ENCODE measurements at regions not wholly inside any gene's neighbourhood (a gene's known extent, or its start where the extent isn't known, plus 50 kb on each side); places are given as distances from the start of the nearest gene placed in this dataset.

- H3K4me3 Mint-ChIP-seq, result no peak overlapping the region
- H3K36me3 ChIP-seq (ENCODE audit: insufficient read depth), result no peaks in the 10 kb centered on the region
- H3K4me1 ChIP-seq (ENCODE audit: insufficient read depth), result peaks cover 4% of the 10 kb centered on the region; the same call in 1 of the 2 replicates
- H3F3A ChIP-seq (replicated peaks; ENCODE audit: low read depth), result no peaks in the 10 kb centered on the region
- no peak overlapping the region for H3K27ac Mint-ChIP-seq
- ATAC-seq (no peak), DNase-seq (ENCODE audit: low spot score) (no peak)
- no peak overlapping the region for H3K4me3 ChIP-seq
- no peaks in the 10 kb centered on the region for H3K36me3 Mint-ChIP-seq (ENCODE audit: low read depth)
- no peak overlapping the region for H3K4me2 ChIP-seq
- TF ChIP-seq ZNF462 (CRISPR knock-in tag; IDR thresholded peaks at IDR 0.05), result no peak
- TF ChIP-seq POLR2AphosphoS5 (IDR thresholded peaks at IDR 0.05; ENCODE audit: low read depth), result no peak
- no peak for TF ChIP-seq STAT1 (IDR thresholded peaks at IDR 0.05; ENCODE audit: unreplicated experiment)
- TF ChIP-seq ETS1 (IDR thresholded peaks at IDR 0.05), result no peak
- no peak for TF ChIP-seq CTCF (conservative IDR thresholded peaks at IDR 0.05; ENCODE audit: low read depth in 2 of 2)
- no peak for TF ChIP-seq EZH2 (IDR thresholded peaks at IDR 0.05; ENCODE audit: low read depth, unreplicated experiment)
- no peak for TF ChIP-seq JUNB (IDR thresholded peaks at IDR 0.05; ENCODE audit: unreplicated experiment)
- no peak for TF ChIP-seq ZNF331 (CRISPR knock-in tag; IDR thresholded peaks at IDR 0.05; ENCODE audit: low read depth)
- TF ChIP-seq REST (IDR thresholded peaks at IDR 0.05; ENCODE audit: unreplicated experiment), result no peak
- no peak for TF ChIP-seq ZNF114 (CRISPR knock-in tag; IDR thresholded peaks at IDR 0.05)
- TF ChIP-seq NANOG (IDR thresholded peaks at IDR 0.05; ENCODE audit: borderline replicate concordance), result no peak
- TF ChIP-seq CREB1 (CRISPR knock-in tag; IDR thresholded peaks at IDR 0.05; ENCODE audit: low read depth), result no peak
- TF ChIP-seq EZH2phosphoT487 (IDR thresholded peaks at IDR 0.05; ENCODE audit: unreplicated experiment), result no peak
- H3K79me2 ChIP-seq (replicated peaks; ENCODE audit: insufficient read depth), result no peaks in the 10 kb centered on the region
- H2AFZ ChIP-seq, result no peak overlapping the region
- H4K20me1 ChIP-seq (replicated peaks; ENCODE audit: insufficient read depth), result no peaks in the 10 kb centered on the region
- H3K9me3 Mint-ChIP-seq, result no peaks in the 10 kb centered on the region; the same call in 2 of the 3 replicates
- peaks cover 2% of the 10 kb centered on the region for H3K27me3 Mint-ChIP-seq (ENCODE audit: insufficient read depth, low read depth, poor library complexity)
- no peaks in the 10 kb centered on the region for H3K27me3 ChIP-seq (ENCODE audit: insufficient read depth)
- peaks cover 4% of the 10 kb centered on the region; the same call in 1 of the 2 replicates for H3K9me2 ChIP-seq (ENCODE audit: insufficient read depth)
- H3K4me1 Mint-ChIP-seq, result peaks cover 10% of the 10 kb centered on the region; the same call in 2 of the 3 replicates
- no peak overlapping the region for H3K27ac ChIP-seq (ENCODE audit: low read depth)
These were observed 375.3 kb downstream of the PLOD2 start for GRCh38 chr3:145785668-145786067.
